ENCODE measurements at regions not wholly inside any gene's neighbourhood (a gene's known extent, or its start where the extent isn't known, plus 50 kb on each side); places are given as distances from the start of the nearest gene placed in this dataset.
"Not testable (repeated sequence)": the region's sequence is repeated elsewhere in the genome, so short reads cannot be mapped to it uniquely, and the experiment has no call there.

DNA sequence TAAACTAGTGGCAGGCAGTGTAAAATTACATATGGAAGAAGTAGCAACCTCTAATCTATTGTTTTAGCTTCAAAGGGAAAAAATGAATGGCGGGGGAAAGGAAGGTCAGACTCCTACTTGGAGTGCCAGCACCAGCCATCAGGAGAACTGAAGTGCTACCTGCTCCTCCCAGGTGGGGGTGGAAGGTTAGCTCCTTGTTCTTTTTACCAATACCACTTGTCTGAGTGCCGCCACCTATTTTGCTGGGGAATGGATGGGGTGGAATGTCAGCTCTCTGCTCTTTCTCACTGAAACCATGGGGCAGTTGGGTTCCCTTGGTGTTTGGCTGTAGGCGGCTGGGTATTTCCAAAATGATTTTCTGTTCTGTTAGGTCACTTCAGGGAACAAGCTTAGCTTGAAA is 428.7 kb upstream of the EPHA3 start:
- DNase-seq = no peak

DNA sequence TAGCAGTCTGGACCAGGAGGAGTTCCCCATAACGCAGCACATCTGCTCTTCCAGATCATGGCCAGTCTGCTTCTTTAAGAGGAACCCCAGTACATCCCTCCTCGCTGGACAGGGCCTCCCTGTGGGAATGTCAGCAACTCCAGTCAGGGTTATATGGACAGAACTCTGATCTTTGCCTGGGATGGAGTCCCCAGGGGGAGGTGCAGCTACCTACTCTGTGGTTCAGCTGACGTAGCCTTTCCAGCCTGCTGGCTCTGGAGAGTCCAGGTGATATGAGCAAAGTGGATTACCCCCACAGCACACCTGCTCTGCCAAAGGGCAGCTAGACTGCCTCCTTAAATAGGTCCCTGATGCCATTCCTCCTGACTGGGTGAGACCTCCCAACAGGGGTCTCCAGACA is 417.1 kb upstream of the EPHA3 start:
- no peak for DNase-seq

DNA sequence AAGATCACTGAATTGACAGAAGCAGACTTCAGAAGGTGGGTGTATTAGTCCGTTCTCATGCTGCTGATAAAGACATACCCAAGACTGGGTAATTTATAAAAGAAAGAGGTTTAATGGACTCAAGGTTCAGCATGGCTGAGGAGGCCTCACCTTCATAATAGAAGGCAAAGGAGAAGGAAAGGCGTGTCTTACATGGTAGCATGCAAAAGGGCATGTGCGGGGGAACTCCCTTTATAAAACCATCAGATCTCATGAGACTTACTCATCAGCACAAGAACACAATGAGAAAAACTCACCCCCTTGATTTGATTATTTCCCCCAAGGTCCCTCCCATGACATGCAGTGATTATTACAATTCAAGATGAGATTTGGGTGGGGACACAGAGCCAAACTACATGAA is 416.3 kb upstream of the EPHA3 start:
- DNase-seq = no peak

DNA sequence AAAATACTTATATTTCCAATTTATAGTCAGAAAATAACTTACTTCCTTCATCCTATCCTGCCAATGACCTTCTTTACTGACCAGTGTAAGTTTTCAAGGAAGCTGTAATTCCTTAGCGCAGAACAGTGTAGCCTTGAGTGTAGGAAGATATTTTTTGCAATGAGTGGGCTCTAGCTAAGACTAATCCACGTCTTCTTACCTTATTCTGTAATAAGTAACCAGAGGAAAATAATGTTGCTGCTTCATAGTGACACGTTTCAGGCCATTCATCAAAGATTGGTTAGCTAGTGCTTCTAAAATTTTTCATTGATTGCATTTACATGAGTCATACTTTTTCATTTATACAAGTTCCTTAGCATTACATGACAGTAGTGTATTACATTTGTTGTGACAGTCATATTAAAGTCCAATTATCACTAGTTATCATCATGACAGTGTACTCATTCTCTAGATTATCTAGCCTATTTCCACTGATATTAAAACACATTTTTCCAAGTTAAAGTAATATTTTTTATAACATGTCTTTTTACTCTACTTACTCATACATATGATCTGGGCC is 403.8 kb upstream of the EPHA3 start:
- no peak for DNase-seq

DNA sequence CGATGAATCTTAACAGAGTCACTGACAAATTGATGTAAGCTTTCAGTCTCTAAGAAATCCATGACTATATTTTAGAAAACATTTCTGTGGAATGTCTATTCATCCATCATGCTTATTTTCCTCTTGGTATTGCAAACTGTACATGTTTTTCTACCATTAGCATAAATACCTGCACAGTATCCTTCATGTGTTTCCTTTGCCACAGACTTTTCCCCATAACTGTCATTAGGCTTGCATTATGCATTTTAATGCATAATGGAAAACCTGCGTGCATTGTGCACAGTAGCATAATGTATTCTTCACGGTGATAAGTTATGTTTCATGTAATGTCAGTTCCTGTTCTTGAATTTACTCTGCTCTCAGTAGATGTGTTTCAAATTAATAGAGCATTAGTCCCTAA is 403.1 kb upstream of the EPHA3 start:
- DNase-seq = no peak

DNA sequence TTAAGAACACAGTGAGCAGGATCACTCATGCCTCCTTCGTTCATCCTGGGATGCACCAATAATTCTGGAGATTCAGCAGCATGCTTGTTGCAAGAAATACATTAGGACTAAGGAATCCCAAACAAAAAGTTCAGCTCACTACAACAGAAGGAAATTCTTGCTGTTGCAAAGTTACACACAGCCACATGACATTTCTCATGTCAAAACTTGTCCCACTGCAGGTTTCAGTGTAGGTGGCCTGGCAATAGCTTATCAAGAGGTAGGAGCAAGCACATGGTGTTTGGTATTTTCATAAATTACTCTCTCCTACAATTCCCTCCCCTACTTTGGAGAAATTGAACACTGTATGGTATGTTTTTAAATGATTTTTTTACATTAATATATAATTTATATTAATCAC is 399.6 kb upstream of the EPHA3 start:
- DNase-seq = no peak

DNA sequence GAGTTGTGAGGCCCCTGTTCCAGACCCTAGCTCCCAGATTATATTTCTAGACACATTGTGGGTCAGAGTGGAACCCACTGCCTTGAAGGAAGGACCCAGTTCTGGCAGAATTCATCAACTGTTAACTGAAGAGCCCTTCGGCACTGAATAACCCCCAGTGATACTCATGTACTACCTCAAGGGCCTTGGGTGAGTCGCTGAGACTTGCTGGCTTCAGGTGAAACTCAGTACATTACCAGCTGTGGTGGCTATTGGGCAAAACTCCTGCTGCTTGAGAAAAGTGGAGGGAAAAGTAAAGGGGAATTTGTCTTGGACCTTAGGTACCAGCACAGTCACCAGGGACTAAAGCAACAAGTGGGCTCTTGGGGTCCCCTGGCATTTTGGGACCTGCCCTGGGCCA is 394.9 kb upstream of the EPHA3 start:
- DNase-seq = no peak

DNA sequence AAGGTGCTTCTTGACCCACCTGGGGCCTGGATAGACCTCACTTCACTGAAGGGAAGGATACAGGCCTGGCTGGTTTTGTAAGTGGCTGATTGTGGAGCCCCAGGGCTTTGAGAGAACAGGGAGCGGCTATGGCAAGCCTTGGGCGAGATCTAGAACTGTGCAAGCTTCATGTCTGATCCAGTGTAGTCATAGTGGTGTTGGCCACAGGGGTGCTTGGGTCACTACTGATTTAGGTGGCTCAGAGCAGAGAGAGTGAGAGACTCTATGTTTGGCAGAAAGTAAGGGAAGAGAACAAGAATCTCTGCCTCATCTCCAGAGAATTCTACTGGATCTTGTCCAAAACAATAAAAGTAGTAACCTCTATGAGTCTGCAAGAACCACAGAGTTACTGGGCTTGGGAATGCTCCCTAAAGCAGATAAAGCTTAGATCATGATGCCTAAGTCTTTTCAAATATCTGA is 394.2 kb upstream of the EPHA3 start:
- DNase-seq = no peak

DNA sequence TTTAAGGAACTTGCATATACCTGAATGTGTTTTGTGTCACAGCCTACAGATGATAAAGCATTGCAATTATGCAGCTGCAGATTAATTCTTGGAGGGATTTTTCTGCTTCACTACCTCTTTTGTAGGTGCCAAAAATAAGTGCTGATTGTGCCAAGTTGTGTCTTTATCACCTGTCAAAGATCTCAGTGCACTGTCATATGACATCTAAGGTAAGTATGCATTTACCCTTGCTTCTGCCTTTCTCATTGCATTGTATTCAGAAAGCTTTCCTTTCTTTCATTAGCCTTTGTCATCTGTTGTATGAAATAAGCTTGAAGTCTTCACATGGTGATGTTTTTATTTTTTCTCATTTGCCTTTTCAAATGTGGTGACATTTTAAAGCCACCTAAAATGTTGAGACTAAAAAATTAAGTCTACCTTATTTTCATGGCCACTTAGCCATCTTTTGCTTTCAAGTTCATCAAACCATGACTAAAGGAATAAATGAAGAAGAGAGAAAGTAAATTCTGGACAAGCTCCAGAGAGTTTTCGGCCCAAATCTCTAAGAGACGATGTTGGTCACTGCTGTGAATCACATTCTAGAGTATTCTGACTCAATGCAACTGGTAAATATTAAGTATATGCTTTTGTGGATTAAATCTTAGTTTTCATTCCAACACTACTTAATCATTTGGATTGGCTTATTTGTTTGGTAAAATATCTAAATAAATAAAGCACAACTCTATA is 381.8 kb upstream of the EPHA3 start:
- no peak for DNase-seq

DNA sequence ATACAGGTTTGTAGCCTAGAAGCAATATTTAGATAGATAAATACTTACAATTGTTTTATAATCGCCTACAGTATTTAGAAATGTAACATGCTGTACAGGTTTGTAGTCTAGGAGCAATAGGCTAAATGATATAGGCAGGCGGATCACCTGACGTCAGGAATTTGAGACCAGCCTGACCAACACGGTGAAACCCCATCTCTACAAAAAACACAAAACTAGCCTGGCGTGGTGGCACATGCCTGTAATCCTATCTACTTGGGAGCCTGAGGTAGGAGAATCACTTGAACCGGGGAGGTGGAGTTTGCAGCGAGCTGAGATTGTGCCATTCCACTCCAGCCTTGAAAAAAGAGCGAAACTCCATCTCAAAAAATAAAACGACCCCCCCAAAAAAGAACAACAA is 375.2 kb upstream of the EPHA3 start:
- DNase-seq = no peak

DNA sequence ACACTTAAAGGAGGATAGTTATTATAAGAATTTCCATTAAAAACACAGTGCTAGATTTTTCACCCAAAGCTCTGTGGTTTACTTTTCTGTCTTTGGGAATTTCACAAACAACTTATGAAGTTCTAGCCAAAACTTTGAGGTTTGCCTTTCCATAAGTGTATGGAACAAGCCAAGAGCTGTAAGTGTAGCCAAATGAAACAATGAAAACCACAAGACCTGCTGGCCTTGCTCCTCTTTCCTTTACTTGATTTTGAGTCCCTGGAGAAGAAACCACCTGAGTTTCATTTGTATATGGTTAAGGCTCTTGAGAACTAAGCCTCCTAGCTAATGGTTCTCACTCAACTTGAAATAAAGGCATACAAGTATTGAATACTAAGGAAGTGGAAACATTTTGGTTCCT is 365.3 kb upstream of the EPHA3 start:
- no peak for DNase-seq

DNA sequence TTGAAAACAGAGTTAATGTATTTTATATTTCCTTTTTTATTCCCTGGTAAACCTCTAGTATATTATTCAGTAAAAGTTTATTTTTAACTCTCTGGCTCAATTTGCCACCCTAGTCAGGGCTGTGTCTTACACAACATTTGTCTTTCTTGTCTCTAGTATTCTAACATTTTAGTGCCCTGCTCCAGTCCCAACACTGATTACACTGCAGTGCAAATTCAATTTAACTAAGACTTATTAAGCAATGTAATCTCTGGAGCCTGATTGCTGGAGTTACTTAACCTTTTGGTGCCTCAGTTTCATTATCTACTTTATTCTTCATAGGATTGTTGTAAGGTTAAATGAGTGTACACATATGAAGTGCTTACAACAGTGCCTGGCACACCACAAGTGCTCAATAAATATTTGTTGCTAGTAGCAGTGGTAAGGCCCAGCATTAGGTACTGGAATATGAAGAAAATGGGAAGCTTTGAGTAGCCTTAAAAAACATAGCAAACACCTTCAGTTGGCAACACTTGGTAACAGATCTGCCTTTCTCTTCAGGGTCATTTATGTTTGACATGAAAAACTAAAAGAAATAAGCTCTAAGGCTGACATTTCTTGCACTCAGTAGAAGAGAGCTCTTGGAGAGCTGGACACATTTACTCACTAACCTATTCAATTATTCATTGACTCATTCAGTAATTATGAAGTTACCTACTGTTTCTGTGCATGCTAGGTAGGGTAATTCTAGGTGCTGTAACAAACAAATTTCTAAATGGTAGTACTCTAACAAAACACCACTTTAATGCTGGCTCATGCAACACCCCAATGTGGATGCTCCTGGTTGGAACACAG is 364.5 kb upstream of the EPHA3 start:
- no peak for DNase-seq

DNA sequence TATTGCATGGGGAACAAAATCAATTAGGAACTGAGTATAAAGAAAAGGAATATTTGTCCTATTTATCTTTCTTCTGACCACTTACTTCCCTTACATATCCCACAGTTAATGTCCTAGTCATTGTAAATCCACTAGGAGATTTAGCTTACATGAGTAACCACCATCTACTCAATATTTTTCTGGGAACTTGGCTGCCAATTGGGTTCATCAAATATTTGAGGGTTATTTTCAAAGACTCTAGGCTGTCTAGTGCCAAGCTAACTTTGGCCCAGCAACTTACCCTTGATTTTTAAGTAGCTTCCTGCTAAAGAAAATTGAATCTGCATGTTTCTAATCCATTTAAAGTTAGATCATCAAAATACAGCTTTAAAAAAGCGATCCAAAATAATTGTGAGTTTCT is 362.5 kb upstream of the EPHA3 start:
- DNase-seq = no peak

DNA sequence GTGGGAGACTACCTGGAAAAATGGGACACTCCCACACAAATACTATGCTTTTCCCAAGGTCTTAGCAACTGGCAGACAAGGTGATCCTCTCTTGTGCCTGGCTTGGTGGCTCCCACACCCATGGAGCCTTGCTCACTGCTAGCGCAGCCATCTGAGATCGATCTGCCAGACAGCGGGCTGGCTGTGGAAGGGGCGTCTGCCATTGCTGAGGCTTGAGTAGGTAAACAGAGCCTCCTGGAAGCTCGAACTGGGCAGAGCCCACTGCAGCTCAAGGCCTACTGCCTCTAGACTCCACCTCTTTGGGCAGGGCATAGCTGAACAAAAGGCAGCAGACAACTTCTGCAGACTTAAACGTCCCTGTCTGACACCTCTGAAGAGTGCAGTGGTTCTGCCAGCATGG is 360.3 kb upstream of the EPHA3 start:
- DNase-seq = not testable (repeated sequence)

DNA sequence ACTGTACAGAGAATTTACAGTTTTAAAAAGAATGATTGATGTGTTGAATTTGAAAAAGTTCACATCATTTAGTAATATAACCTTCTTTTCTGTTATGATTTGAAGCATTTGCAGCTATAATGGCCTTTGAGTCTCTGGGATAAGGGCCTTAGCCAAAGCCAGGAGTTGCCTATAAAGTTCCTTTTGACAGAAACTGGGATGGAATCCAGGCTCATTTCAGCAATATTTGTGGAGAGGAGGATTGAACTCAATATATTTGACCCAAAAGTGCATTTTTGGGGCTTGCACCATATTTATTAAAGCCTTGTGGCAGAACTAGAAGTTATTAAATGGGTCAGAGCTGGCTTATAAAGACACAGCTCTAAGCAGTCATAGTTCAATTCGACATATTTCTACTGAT is 348.7 kb upstream of the EPHA3 start:
- no peak for DNase-seq

DNA sequence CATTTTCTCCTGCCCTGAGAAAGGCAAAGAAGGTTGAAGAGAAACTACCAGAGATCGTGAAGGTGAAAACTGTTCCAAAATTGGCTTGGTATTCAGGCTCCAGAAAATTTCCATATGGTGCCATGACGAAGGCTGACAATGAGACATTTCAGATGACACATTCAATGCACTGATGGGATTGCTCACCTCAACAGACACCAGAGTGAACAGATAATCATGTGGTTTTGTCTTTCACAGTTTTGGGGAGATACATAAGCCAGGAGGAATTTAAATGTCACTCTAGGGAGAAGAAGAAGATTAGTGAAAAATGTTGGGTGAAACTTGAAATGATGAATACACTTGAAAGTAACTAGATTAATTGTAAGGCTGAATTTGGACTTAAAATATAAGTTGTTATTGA is 339.7 kb upstream of the EPHA3 start:
- DNase-seq = no peak

DNA sequence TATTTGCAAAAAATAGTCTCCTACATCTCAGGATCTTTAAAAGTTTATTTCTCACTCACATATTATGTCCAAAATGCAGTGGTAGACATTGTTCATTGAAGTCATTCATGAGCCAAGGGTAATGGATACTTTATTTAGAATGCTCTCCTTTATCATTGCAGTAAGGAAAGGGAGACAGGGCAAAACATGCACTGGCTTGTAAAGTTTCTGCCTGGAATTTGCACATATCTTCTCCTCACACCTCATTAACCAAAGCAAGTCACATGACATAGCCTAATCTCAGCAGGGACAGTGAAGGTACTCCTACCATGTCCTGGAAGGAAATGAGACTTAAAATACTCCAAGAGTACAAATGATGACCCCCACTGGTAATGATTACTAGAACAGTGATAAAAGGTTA is 333.7 kb upstream of the EPHA3 start:
- DNase-seq = no peak

DNA sequence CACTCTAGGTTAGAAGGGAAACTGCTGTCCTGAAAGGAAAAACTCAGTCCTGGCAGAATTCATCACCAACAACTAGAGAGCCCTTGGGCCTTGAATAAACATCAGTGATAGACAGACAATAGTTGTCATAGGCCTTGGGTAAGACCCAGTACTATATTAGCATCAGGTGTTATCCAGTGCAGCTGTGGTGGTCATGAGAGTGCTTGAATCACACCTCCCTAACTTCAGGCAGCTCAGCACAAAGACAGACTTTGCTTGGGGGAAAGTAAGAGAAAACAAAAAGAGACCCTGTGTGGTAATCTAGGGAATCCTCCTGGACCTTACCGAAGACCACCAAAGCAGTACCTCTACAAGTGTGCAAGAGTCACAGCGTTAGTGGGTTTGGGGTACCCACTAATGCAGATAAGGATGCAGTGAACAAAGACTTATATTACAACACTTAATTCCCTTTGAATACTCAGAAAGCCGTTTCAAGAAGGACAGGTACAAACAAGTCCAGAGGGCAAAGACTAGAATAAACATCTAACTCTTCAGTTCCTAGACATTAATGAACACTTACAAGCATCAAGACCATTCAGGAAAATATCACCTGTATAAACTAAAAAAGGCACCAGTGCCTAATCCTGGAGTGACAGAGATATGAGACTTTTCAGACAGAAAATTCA is 332.3 kb upstream of the EPHA3 start:
- no peak for DNase-seq

DNA sequence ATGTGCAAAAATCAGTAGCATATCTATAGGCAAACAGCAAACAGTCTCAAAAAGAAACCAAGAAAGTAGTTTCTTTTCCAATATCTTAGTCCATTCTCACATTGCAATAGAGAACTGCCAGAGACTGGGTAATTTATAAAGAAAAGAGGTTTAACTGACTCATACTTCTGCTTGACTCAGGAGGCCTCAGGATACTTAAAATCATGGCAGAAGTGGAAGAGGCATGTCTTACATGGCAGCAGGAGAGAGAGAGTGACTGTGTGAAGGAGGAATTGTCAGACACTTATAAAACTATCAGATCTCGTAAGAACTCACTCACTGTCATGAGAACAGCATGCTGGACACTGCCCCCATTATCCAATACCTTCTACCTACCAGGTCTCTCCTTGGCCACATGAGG is 327.9 kb upstream of the EPHA3 start:
- DNase-seq = no peak

DNA sequence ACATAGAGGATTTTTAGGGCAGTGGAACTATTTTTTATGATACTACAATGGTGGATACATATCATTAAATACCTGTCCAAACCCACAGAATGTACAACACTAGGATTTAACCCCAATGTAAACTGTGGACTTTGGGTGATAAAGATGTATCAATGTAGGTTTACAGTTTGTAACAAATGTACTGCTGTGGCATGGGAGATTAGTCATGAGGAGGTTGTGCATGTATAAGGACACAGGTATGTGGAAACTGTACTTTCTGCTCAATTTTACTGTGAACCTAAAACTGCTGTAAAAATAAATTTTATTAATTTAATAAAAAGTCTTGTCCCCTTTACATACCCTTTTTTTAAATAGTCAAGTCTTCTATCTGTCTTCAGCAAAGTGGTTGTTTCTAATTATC is 322.5 kb upstream of the EPHA3 start:
- DNase-seq = no peak

DNA sequence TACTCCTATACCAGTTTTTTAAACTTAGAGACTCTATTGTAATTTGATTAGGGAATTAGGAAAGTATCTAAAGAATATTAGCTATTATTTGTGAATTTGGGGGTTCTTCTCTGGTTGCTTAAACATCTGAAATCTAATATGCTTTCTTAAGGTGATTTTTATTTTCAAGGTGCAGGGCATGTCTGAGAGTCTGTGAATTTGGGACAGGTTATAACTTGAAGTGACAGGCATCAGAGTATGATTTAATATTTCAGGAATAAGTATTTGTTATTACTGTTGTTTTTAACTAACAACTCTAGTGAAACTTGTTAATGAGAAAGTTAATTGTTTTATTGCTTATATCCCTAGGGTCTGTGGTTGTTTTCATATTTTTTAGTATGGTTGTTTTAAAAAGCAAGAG is 321.6 kb upstream of the EPHA3 start:
- no peak for DNase-seq

DNA sequence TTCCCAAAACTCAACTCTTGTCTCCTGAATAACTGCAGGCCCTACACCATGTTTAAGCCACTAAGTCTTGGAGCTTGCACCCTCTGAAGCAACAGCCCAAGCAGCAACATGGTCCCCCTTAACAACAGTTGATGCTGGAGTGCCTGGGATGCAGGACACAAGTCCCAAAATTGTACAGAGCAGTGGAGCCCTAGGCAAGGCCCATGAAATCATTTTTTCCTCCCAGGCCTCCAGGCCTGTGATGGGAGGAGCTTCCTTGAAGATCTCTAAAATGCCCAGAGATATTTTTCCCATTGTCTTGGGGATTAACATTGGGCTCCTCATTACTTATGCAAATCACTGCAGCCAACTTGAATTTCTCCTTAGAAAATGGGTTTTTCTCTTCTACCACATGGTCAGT is 311.9 kb upstream of the EPHA3 start:
- DNase-seq = no peak

DNA sequence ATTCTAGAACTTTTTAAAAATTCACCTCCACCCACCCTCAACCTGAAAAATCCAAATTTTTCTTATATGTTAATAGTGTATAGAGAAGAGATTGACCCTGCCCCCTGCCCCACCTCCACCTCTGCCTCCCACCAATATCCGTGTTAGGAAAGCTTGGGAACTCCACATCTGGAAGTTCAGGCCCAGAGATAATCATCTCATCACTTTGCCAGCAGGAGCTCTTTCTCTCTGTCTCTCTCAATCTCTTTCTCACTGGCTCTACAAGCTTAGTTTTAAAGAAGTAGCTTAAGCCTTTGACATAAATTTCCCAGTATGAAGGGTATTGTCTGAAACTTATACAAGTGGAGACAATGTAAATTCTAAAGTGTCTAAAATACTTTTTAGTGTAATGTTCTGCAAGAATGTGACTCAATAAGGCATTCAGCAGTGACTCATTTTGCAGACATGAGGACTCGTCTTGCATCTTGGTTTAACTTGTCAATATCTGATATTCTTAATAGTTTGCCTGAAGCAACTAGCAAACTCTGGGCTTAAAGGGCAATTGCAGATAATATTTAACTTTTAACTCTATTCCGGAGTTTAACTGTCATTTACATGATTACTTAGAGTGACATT is 299.8 kb upstream of the EPHA3 start:
- no peak for DNase-seq
